ENCODE measurements at regions not wholly inside any gene's neighbourhood (a gene's known extent, or its start where the extent isn't known, plus 50 kb on each side); places are given as distances from the start of the nearest gene placed in this dataset.

- intact Hi-C loops (cut with micrococcal nuclease; ENCODE audit: unreplicated experiment), result no loop called here
- no peak for ATAC-seq
These were observed 59.8 kb downstream of the MARCHF4 start for GRCh38 chr2:216312441-216312840.

DNA sequence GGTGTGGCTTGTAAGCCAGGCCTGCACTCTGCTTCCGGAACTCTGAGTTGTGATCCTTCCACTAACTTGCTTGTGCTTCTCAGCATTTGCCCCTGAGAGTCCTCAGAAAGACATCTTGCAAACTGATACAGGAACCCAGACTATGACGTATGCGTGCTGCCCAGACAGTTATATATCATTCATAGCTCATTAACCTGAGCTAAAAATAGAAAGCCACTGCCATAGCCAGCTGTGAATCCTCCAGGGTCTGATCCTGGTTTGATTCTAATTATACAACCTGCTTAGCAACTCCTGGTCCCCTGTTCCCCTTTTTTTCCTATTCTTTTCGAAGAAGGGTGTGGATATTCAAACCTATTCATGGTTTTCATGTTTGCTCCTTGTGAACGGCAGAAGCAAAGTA is 63.7 kb downstream of the MARCHF4 start:
- no peaks in the 10 kb centered on the region for H3K9me3 ChIP-seq (ENCODE audit: control insufficient read depth, insufficient read depth, low read depth, low read length)
- TF ChIP-seq POLR2AphosphoS5 (IDR thresholded peaks at IDR 0.05; ENCODE audit: low read depth, low read length), result no peak
- no peak for TF ChIP-seq SIN3A (IDR thresholded peaks at IDR 0.05; ENCODE audit: borderline replicate concordance, insufficient read depth, low read depth, low read length)
- TF ChIP-seq TCF7L2 (IDR thresholded peaks at IDR 0.05; ENCODE audit: low read depth, low read length), result no peak
- TF ChIP-seq, protein P1, sequence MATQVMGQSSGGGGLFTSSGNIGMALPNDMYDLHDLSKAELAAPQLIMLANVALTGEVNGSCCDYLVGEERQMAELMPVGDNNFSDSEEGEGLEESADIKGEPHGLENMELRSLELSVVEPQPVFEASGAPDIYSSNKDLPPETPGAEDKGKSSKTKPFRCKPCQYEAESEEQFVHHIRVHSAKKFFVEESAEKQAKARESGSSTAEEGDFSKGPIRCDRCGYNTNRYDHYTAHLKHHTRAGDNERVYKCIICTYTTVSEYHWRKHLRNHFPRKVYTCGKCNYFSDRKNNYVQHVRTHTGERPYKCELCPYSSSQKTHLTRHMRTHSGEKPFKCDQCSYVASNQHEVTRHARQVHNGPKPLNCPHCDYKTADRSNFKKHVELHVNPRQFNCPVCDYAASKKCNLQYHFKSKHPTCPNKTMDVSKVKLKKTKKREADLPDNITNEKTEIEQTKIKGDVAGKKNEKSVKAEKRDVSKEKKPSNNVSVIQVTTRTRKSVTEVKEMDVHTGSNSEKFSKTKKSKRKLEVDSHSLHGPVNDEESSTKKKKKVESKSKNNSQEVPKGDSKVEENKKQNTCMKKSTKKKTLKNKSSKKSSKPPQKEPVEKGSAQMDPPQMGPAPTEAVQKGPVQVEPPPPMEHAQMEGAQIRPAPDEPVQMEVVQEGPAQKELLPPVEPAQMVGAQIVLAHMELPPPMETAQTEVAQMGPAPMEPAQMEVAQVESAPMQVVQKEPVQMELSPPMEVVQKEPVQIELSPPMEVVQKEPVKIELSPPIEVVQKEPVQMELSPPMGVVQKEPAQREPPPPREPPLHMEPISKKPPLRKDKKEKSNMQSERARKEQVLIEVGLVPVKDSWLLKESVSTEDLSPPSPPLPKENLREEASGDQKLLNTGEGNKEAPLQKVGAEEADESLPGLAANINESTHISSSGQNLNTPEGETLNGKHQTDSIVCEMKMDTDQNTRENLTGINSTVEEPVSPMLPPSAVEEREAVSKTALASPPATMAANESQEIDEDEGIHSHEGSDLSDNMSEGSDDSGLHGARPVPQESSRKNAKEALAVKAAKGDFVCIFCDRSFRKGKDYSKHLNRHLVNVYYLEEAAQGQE (IDR thresholded peaks at IDR 0.05; ENCODE audit: insufficient read depth in 1 of 2, low read depth in 2 of 2, low read length in 1 of 2), result no peak
- TF ChIP-seq, protein P2, sequence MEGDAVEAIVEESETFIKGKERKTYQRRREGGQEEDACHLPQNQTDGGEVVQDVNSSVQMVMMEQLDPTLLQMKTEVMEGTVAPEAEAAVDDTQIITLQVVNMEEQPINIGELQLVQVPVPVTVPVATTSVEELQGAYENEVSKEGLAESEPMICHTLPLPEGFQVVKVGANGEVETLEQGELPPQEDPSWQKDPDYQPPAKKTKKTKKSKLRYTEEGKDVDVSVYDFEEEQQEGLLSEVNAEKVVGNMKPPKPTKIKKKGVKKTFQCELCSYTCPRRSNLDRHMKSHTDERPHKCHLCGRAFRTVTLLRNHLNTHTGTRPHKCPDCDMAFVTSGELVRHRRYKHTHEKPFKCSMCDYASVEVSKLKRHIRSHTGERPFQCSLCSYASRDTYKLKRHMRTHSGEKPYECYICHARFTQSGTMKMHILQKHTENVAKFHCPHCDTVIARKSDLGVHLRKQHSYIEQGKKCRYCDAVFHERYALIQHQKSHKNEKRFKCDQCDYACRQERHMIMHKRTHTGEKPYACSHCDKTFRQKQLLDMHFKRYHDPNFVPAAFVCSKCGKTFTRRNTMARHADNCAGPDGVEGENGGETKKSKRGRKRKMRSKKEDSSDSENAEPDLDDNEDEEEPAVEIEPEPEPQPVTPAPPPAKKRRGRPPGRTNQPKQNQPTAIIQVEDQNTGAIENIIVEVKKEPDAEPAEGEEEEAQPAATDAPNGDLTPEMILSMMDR (IDR thresholded peaks at IDR 0.05), result no peak
- POLR2A ChIA-PET, result no interaction called here
- DNase-seq (ENCODE audit: low read depth, low spot score) (no peak), ATAC-seq (no peak)
- no peaks in the 10 kb centered on the region for H3K36me3 ChIP-seq (ENCODE audit: control insufficient read depth, insufficient read depth, low read length)
- BruUV-seq (replicated peaks), result no TSS peak
- CTCF ChIA-PET, result no interaction called here
- H3K27ac ChIP-seq (ENCODE audit: low read length), result no peak overlapping the region
- no peaks in the 10 kb centered on the region for H3K27me3 ChIP-seq (ENCODE audit: control insufficient read depth, insufficient read depth, low read length)
- in situ Hi-C loops (cut with HindIII; ENCODE audit: low pct_unique_long_range_greater_than_20kb, low sequenced_read_pairs) (no loop called here), intact Hi-C loops (cut with micrococcal nuclease; ENCODE audit: unreplicated experiment) (no loop called here)
- no peaks in the 10 kb centered on the region for H3K4me1 ChIP-seq (ENCODE audit: control insufficient read depth, insufficient read depth, low read length)
- no peak overlapping the region for H3K4me3 ChIP-seq (ENCODE audit: low read depth in 2 of 2, low read length in 2 of 2)

More at GRCh38 chr2:216312441-216312840, 59.8 kb downstream of the MARCHF4 start:
- CTCF ChIA-PET, result no interaction called here
- H3K27ac ChIP-seq (ENCODE audit: low read length), result no peak overlapping the region
- POLR2A ChIA-PET, result no interaction called here
- H3K4me3 ChIP-seq (ENCODE audit: low read depth in 2 of 2, low read length in 2 of 2), result no peak overlapping the region
- H3K9me3 ChIP-seq (ENCODE audit: control insufficient read depth, insufficient read depth, low read depth, low read length), result no peaks in the 10 kb centered on the region
- H3K36me3 ChIP-seq (ENCODE audit: control insufficient read depth, insufficient read depth, low read length), result no peaks in the 10 kb centered on the region
- H3K27me3 ChIP-seq (ENCODE audit: control insufficient read depth, insufficient read depth, low read length), result no peaks in the 10 kb centered on the region
- TF ChIP-seq, protein P1 (IDR thresholded peaks at IDR 0.05; ENCODE audit: insufficient read depth in 1 of 2, low read depth in 2 of 2, low read length in 1 of 2), result no peak
- no TSS peak for BruUV-seq (replicated peaks)
- no peak for DNase-seq (ENCODE audit: low read depth, low spot score)
- peaks cover 4% of the 10 kb centered on the region; the same call in 1 of the 2 replicates for H3K4me1 ChIP-seq (ENCODE audit: control insufficient read depth, insufficient read depth, low read length)
- in situ Hi-C loops (cut with HindIII; ENCODE audit: low pct_unique_long_range_greater_than_20kb, low sequenced_read_pairs), result no loop called here
